ENCODE measurements at regions not wholly inside any gene's neighbourhood (a gene's known extent, or its start where the extent isn't known, plus 50 kb on each side); places are given as distances from the start of the nearest gene placed in this dataset.

- no peak for DNase-seq
Measured at GRCh38 chr6:1485678-1486077, 96.3 kb downstream of the FOXF2 start.

- DNase-seq = no peak
Measured at GRCh38 chr6:1486387-1486786, 97.0 kb downstream of the FOXF2 start.

- no peak for DNase-seq
Measured at GRCh38 chr6:1487239-1487638, 97.9 kb downstream of the FOXF2 start.

- DNase-seq = no peak
Measured at GRCh38 chr6:1491025-1491424, 101.6 kb downstream of the FOXF2 start.

- no peak for DNase-seq
Measured at GRCh38 chr6:1491591-1492319, 102.4 kb downstream of the FOXF2 start.

- no peak for DNase-seq
Measured at GRCh38 chr6:1494671-1495070, 105.3 kb downstream of the FOXF2 start.

GRCh38 chr6:1495344-1495743, 106.0 kb downstream of the FOXF2 start:
- DNase-seq = no peak

- DNase-seq = no peak
Measured at GRCh38 chr6:1496092-1496491, 106.7 kb downstream of the FOXF2 start.

- DNase-seq = no peak
Measured at GRCh38 chr6:1496836-1497760, 107.7 kb downstream of the FOXF2 start.

GRCh38 chr6:1497761-1498105, 108.4 kb downstream of the FOXF2 start:
- DNase-seq = no peak

GRCh38 chr6:1498491-1499113, 109.2 kb downstream of the FOXF2 start:
- no peak for DNase-seq

- no peak for DNase-seq
Measured at GRCh38 chr6:1499777-1500176, 109.9 kb upstream of the FOXC1 start.

GRCh38 chr6:1500913-1501312, 108.8 kb upstream of the FOXC1 start:
- DNase-seq = no peak

- DNase-seq = no peak
Measured at GRCh38 chr6:1502041-1502440, 107.7 kb upstream of the FOXC1 start.

- no peak for DNase-seq
Measured at GRCh38 chr6:1503811-1504210, 105.9 kb upstream of the FOXC1 start.

- DNase-seq = no peak
Measured at GRCh38 chr6:1504465-1504864, 105.2 kb upstream of the FOXC1 start.

- no peak for DNase-seq
Measured at GRCh38 chr6:1507251-1507650, 102.5 kb upstream of the FOXC1 start.

GRCh38 chr6:1509241-1509640, 100.5 kb upstream of the FOXC1 start:
- no peak for DNase-seq

GRCh38 chr6:1510239-1510638, 99.5 kb upstream of the FOXC1 start:
- DNase-seq = no peak

- DNase-seq = no peak
Measured at GRCh38 chr6:1513215-1513780, 96.4 kb upstream of the FOXC1 start.

- no peak for DNase-seq
Measured at GRCh38 chr6:1514078-1514477, 95.6 kb upstream of the FOXC1 start.

- DNase-seq = no peak
Measured at GRCh38 chr6:1515280-1515679, 94.4 kb upstream of the FOXC1 start.

- DNase-seq = no peak
Measured at GRCh38 chr6:1515781-1516180, 93.9 kb upstream of the FOXC1 start.

Measured in CD4-positive, alpha-beta T cell treated with Interferon alpha-2 for 1 hour (primary cell).